ENCODE measurements at regions not wholly inside any gene's neighbourhood (a gene's known extent, or its start where the extent isn't known, plus 50 kb on each side); places are given as distances from the start of the nearest gene placed in this dataset.

- DNase-seq: no peak
- no peak for ATAC-seq (ENCODE audit: insufficient read depth, low FRiP score)
- H3K36me3 ChIP-seq (ENCODE audit: control insufficient read depth in 4 of 4, insufficient read depth in 4 of 4, low read length in 4 of 4): no peaks in the 10 kb centered on the region
- H3K27ac ChIP-seq (ENCODE audit: low read depth in 1 of 2, low read length in 1 of 2): no peak overlapping the region
- no peaks in the 10 kb centered on the region for H3K4me1 ChIP-seq (ENCODE audit: control insufficient read depth in 5 of 5, insufficient read depth in 5 of 5, low read length in 5 of 5)
- no peak overlapping the region for H3K4me3 ChIP-seq
- 87 to 91% methylated on average over 4 of the region's 4 CpGs for WGBS, 2 donors
- H3K9ac ChIP-seq (ENCODE audit: insufficient read depth in 1 of 2, low read length in 2 of 2): no peak overlapping the region
- H3K27me3 ChIP-seq (ENCODE audit: control insufficient read depth in 3 of 3, insufficient read depth in 3 of 3, low read length in 2 of 3): no peaks in the 10 kb centered on the region
- H3K9me3 ChIP-seq (ENCODE audit: control insufficient read depth in 4 of 4, insufficient read depth in 3 of 4, low read length in 3 of 4): peaks cover 0 to 6% (median 1%) of the 10 kb centered on the region in 4 donors
- TF ChIP-seq CTCF (IDR thresholded peaks at IDR 0.05; ENCODE audit: control extremely low read depth, extremely low read depth): no peak
Observed at GRCh38 chr2:11983401-11983800, 237.0 kb downstream of the LPIN1 start.

GRCh38 chr2:11983870-11984269, 237.4 kb downstream of the LPIN1 start:
- DNase-seq (no peak), ATAC-seq (ENCODE audit: insufficient read depth, low FRiP score) (no peak)
- WGBS, 2 donors: 89 to 91% methylated on average over 9 of the region's 9 CpGs
- Histone ChIP-seq H3K27ac (ENCODE audit: low read depth in 1 of 2, low read length in 1 of 2) (no peak overlapping the region), H3K9ac (ENCODE audit: insufficient read depth in 1 of 2, low read length in 2 of 2) (no peak overlapping the region), H3K36me3 (ENCODE audit: control insufficient read depth in 4 of 4, insufficient read depth in 4 of 4, low read length in 4 of 4) (no peaks in the 10 kb centered on the region), H3K9me3 (ENCODE audit: control insufficient read depth in 4 of 4, insufficient read depth in 3 of 4, low read length in 3 of 4) (peaks cover 0 to 6% (median 1%) of the 10 kb centered on the region in 4 donors), H3K27me3 (ENCODE audit: control insufficient read depth in 3 of 3, insufficient read depth in 3 of 3, low read length in 2 of 3) (no peaks in the 10 kb centered on the region), H3K4me3 (no peak overlapping the region), H3K4me1 (ENCODE audit: control insufficient read depth in 5 of 5, insufficient read depth in 5 of 5, low read length in 5 of 5) (no peaks in the 10 kb centered on the region)
- no peak for TF ChIP-seq CTCF (IDR thresholded peaks at IDR 0.05; ENCODE audit: control extremely low read depth, extremely low read depth)

GRCh38 chr2:11984316-11985158, 238.1 kb downstream of the LPIN1 start:
- Histone ChIP-seq H3K9ac (ENCODE audit: insufficient read depth in 1 of 2, low read length in 2 of 2) (no peak overlapping the region), H3K4me1 (ENCODE audit: control insufficient read depth in 5 of 5, insufficient read depth in 5 of 5, low read length in 5 of 5) (no peaks in the 10 kb centered on the region), H3K4me3 (no peak overlapping the region), H3K36me3 (ENCODE audit: control insufficient read depth in 4 of 4, insufficient read depth in 4 of 4, low read length in 4 of 4) (no peaks in the 10 kb centered on the region), H3K9me3 (ENCODE audit: control insufficient read depth in 4 of 4, insufficient read depth in 3 of 4, low read length in 3 of 4) (peaks cover 0 to 6% (median 1%) of the 10 kb centered on the region in 4 donors), H3K27me3 (ENCODE audit: control insufficient read depth in 3 of 3, insufficient read depth in 3 of 3, low read length in 2 of 3) (no peaks in the 10 kb centered on the region), H3K27ac (ENCODE audit: low read depth in 1 of 2, low read length in 1 of 2) (no peak overlapping the region)
- no peak for TF ChIP-seq CTCF (IDR thresholded peaks at IDR 0.05; ENCODE audit: control extremely low read depth, extremely low read depth)
- ATAC-seq (ENCODE audit: insufficient read depth, low FRiP score): no peak
- 84% methylated on average over 18 of the region's 18 CpGs for WGBS, 2 donors
- peak in 1 of 3 donors; percentile 21 for DNase-seq

All from lung (tissue), 11 donors.